ENCODE measurements at regions not wholly inside any gene's neighbourhood (a gene's known extent, or its start where the extent isn't known, plus 50 kb on each side); places are given as distances from the start of the nearest gene placed in this dataset.

DNA sequence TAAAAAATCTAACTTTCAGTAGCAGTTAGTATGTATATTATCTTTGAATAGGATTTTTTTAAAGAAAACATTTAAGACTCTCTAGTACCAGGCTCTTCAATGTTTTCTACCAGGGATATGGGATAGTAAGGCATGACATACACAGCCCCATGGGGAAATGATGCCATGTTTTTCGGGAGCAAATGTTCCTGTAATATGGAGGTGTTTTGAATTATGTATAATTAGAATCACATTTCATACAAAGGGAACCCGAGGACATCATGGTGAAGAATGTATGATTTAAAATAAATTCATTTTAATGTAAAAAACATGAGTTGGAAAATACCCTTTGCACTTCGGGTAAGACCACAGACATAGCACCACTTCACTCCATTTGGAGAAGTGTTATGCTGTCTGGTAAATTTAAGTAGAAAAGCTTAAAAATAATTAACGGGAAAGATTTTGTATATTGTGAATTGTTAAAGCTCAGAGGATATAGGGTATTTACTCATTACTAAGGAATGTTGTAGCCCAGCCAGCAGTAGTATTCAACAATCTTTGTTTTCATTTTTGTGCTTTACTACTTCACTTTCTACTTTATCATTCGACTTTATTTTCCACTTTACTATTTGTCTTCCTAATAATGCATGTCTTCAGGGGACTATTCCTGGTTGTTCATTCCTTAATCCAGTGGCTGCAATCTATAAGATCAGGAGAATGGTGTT lies 2050.7 kb downstream of the ARAP2 start:
- DNase-seq, result no peak

DNA sequence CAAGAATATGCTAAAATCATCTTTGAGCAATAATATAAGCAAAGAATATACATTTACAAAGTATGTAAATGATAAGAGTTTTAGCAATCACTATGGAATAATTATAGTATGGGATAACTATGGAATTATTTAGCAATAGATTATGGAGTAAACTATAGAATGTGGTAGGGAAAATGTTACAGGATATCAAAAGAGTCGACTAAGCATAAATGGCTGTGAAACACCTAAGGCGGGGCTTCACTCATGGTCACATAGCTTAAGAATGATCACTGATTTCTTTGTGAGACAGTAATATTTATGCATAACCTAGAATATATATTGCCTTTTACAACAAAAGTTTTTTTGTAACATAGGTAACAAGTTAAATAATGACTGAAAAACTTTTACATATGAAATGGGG lies 2049.7 kb downstream of the ARAP2 start:
- DNase-seq, result no peak

DNA sequence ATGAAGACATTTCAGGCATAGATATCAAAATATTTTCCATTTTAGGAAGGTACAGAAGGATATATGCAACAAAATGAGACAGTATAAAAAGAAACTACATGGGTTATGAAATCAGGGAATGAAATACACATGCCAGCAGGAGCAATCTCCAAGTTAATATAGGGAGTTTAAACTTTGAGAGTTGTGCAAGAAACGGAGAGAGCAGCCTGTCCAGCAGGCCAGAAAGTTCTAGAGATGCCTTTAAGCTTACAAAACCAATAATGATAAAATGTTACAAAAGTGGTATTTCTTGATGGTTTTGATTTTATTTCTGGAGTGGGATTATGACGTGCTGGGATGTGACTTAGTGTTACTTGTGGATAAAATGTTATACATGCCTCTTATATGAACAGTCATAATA lies 2047.9 kb downstream of the ARAP2 start:
- no peak for DNase-seq

- no peak for DNase-seq
These were observed 2045.3 kb downstream of the ARAP2 start for GRCh38 chr4:34198966-34199365.

DNA sequence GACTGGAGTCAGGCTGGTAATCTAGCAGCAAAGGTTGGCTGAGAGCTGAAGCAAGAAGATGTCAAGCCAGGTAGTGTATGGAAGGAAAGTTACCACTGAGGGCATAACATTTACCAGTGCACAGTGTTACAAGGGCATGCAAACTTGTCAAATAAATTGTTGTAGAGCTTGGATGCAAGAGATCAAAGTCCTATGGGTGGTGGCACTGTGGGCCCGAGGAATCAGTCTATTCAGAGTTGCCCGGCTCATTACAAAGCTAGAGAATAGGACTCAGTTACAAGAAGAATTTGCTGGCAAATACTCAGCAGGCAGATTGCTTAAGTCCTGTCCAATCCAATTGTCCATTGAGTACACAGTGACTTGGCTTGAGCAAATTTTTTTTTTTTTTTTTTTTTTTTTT lies 2043.8 kb downstream of the ARAP2 start:
- no peak for DNase-seq

- no peak for DNase-seq
These were observed 2042.2 kb downstream of the ARAP2 start for GRCh38 chr4:34202154-34202553.

- no peak for DNase-seq
These were observed 2023.7 kb downstream of the ARAP2 start for GRCh38 chr4:34220601-34221000.

DNA sequence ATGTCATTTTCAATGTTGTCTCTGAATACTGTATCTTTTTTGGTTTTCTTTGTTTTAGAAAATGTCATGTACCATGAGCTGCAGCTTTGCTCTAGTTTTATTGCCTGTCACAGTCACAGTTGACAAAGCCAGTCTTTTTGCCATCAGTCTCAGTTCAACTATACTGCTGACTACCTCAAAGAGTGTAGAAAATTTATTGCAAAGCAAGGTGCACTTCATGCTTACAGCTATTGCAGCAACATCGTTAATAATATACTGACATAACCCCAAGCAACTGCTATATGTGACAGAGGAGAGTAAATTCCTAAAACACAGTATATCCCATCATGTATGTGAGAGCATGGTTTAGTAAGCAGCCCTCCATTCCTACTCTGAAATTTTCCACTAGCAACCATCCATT lies 2022.3 kb downstream of the ARAP2 start:
- DNase-seq, result no peak

DNA sequence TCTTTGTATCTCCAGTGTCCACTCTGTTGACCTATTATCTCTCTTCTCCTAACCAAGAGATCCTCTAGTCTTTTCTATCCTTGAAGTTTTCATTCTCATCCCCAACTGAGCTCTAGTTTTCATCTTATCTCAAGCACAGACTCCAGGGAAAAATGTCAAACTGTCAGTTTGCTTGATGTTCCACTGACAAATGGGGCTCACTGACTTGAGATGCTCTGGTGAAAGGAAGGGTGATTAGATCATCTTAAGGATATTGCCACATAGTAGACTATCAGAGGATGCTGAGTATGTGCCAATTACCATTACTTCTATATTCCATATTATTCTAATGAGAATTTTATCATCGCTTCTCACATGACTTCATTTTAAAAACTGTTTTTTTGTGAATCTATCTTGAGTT lies 2008.2 kb downstream of the ARAP2 start:
- no peak for DNase-seq

- no peak for DNase-seq
These were observed 1999.0 kb downstream of the ARAP2 start for GRCh38 chr4:34245276-34245675.

- DNase-seq, result no peak
These were observed 1993.8 kb downstream of the ARAP2 start for GRCh38 chr4:34250562-34250961.

DNA sequence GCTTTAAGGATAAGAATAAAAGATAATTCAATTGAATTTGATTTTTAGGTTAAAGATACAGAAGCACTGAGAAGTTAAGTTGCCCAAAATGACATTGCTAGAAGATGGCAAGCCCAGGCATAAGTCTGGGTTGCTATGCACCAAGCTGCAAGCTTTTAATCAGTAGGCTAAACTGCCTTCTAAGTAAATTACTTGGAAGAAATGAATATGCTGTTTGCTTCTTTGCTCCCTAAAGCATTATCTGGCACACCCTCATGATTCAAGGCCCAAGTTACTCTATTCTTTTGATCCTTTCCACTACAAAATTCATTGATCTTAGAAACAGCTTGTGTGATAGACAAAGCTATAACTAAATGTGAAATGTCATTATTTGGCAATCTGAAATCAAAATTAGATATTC lies 1991.1 kb downstream of the ARAP2 start:
- no peak for DNase-seq

DNA sequence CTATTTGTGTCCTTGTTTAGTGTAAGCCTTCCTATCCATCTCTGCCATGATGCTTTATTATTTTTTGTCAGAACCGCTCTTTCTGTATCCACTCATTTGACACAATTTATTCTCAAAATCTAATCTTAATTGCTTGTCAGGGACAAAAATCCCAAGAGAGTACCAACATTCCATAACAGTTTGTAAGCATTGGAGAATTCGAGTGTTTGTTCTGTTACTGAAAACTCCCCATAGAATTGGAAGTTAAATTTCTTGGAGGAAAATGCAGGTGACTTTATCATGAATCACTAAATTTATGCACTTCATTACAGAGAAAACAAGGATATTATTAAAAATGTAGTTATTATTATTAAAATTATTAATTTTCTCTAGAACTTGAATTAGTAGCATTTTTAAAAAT lies 1986.1 kb downstream of the ARAP2 start:
- DNase-seq, result no peak

GRCh38 chr4:34261799-34262314 lies 1982.5 kb downstream of the ARAP2 start:
- no peak for DNase-seq

GRCh38 chr4:34269613-34270012 lies 1974.7 kb downstream of the ARAP2 start:
- no peak for DNase-seq

DNA sequence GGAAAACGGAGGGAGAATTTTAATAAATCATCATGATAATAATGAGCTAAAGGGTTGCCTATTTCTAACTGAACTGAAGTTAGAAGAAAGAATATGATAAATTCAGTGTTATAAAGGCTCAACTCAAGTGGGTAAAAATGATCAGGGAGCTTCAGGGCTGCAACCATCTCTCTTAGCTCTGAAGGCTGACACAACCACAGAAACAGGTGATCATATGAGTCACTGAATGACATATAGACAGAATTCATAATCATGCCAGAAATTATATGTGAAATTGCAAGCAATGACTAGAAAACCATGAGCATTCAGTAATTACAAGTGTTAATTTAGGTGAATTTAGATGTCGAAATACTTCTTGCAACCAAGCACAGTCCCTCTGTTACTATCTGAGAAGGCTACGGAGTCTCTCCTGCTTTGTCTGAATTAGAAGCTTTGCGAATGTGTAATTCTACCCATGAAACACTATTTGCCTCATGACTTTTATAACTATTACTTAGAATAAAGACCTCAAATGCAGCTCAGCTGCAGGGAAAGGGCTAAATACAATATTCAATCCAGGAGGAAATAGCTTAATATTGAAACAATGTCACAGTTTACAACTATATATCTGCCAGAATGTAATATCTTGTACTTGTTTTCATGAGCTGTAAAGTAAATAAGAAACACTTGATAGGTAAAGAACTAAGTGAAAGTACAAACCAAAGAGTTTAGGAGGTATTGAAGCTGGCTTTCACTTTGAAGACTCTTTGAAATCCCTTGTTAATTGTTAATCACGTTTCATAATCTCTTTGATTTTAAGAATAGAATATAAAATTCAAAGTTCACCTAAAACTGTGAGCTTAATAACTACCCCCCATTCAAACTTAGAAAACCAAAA lies 1972.6 kb downstream of the ARAP2 start:
- no peak for DNase-seq

DNA sequence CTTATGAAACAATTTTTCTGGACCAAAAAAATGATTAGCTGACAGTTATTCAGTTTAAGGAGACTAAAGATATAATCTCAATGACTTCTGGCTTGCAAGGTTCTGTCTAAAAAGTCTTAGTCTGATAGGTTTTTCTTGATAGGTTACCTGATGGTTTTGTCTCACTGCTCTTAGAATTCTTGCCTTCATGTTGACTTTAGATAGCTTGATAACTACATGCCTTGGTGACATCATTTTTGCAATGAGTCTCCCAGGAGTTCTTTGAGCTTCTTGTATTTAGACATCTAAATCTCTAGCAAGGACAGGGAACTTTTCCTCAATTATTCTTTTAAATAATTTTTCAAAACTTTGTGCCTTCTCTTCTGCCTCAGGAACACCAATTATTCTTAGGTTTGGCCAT lies 1965.3 kb downstream of the ARAP2 start:
- no peak for DNase-seq

DNA sequence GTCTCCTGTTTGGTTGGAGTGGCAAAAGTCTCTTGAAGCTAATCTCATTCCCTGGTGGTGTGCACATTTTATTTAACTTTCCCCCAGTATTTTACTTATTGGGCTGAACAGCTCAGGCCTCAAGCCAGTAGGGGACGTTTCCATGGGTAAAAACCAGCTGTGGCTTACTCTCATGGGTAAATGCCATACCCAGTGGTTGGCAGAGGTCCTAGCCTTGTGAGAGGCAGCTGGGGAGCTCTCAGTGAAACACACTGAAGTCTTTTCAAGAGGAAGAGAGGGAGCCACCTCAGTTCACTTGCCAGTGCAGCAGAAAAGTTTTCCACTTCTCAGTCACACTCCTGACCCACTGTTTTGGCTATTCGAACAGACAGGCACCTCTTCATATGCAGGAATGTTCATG lies 1964.2 kb downstream of the ARAP2 start:
- no peak for DNase-seq

DNA sequence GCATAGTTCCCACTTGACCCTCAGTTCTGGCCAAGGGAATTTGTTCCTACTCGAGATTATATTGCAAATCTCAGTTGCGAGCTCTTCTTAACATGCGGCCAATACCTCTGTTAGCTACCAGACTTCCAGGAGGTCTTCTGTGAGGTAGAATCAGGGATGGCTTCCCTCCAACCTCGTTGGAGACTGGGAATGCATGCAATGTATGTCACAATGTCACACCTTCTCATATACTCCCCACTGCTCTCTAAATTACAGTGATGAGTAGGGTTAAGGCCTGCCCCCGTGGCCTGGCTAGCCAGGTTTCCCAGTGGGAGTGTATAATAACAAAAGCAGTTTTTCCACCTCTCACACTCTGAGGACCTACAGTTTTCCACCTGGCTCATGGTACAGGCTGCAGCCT lies 1962.5 kb downstream of the ARAP2 start:
- DNase-seq, result no peak

DNA sequence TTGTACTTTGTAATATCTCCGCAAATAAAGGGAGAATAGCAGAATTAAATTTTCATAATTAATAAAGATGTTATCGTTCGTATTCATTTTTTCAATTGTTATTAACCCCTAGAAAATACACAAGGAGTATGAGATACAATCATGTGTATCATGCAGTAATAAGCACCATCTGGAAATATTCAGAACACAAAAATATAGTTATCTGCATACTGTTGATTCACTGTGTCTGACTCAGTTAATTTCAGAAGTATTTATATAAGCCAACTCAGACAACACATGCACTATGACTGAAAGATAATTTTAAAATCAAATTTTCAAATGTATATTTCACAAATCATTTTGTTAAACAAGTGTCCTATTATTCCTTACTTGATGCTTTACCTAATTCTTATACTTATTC lies 1954.8 kb downstream of the ARAP2 start:
- DNase-seq, result no peak

GRCh38 chr4:34289962-34290361 lies 1954.4 kb downstream of the ARAP2 start:
- DNase-seq, result no peak

GRCh38 chr4:34293459-34293858 lies 1950.9 kb downstream of the ARAP2 start:
- peak; percentile 19 for DNase-seq

DNA sequence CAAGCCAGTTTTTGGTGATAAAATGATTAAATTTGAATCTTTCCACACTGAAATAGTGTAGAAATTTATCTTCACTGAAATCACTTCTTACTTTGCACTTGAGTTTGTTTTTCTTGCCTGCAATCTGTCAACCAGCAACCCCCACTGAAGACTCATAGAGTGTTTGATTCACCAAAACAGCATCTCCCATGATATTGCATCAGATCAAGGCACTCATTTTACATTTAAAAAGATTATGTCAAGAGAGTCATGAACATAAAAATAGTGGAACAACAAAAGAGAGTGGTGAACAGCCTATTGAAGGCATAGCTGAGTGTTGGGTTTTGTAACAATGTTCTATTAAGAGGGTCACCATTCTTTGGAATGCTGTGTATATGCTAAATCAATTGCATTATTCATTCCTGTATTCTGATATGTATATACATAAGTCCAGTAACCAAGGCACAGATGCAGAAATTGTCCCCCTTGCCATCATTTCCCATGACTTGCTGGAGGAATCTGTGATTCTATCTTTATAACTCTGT lies 1934.9 kb downstream of the ARAP2 start:
- DNase-seq, result no peak

- DNase-seq, result no peak
These were observed 1925.5 kb downstream of the ARAP2 start for GRCh38 chr4:34318773-34319172.

All from OCI-M1 (cell line).